Upper lobe of right lung (tissue), 1 donor: ENCODE measurements at regions not wholly inside any gene's neighbourhood (a gene's known extent, or its start where the extent isn't known, plus 50 kb on each side); places are given as distances from the start of the nearest gene placed in this dataset.
A peak's percentile ranks its signal among the peaks of the same experiment; 100 is the strongest.

Experiments
- ATAC-seq: fragments of 200-7000 bp; cut with Tn5 transposase; one replicate; pipeline ENCODE4 v1.9.1; 2020; ENCODE audit warnings: mild to moderate bottlenecking, moderate library complexity
- DNase-seq: peaks from one replicate; pipeline ENCODE4 v3.0.0-alpha.2; 2020
- H3K27ac ChIP-seq: fragments of 200-600 bp; one replicate; pipeline ENCODE4 v1.8.0; 2022
- H3K27me3 ChIP-seq: fragments of 200-600 bp; one replicate; pipeline ENCODE4 v1.8.0; 2022; ENCODE audit warnings: mild to moderate bottlenecking
- H3K36me3 ChIP-seq: fragments of 200-600 bp; one replicate; pipeline ENCODE4 v1.8.0; 2022
- H3K4me1 ChIP-seq: fragments of 200-600 bp; one replicate; pipeline ENCODE4 v1.8.0; 2022
- H3K4me3 ChIP-seq: fragments of 200-600 bp; one replicate; pipeline ENCODE4 v1.8.0; 2022; ENCODE audit warnings: mild to moderate bottlenecking
- H3K9me3 ChIP-seq: fragments of 200-600 bp; one replicate; pipeline ENCODE4 v1.8.0; 2022
- CTCF ChIP-seq: fragments of 200-600 bp; IDR thresholded peaks from one replicate; pipeline ENCODE4 v1.8.0; 2022; ENCODE audit warnings: antibody characterized with exemption
- intact Hi-C: fragments of 100-400 bp; cut with DNase I; formaldehyde crosslinking; loops from one replicate; pipeline ENCODE4 v1.11.0; 2022
- donor health status: DM: no; HTN: yes; CAD: no; lungs with severe emphysema.

GRCh38 chr6:122025104-122025503 is 374.3 kb upstream of the HSF2 start:
- H3K4me1 ChIP-seq = no peaks in the 10 kb centered on the region
- no peaks in the 10 kb centered on the region for H3K36me3 ChIP-seq
- H3K4me3 ChIP-seq = no peak overlapping the region
- ATAC-seq = no peak
- no peaks in the 10 kb centered on the region for H3K9me3 ChIP-seq
- H3K27ac ChIP-seq = no peak overlapping the region
- no peaks in the 10 kb centered on the region for H3K27me3 ChIP-seq
- DNase-seq = no peak
- intact Hi-C loops = no loop called here
- TF ChIP-seq CTCF = no peak

GRCh38 chr6:122026582-122027369 is 372.7 kb upstream of the HSF2 start:
- Histone ChIP-seq H3K27me3 (no peaks in the 10 kb centered on the region), H3K4me3 (no peak overlapping the region), H3K9me3 (no peaks in the 10 kb centered on the region), H3K36me3 (no peaks in the 10 kb centered on the region), H3K4me1 (no peaks in the 10 kb centered on the region), H3K27ac (no peak overlapping the region)
- TF ChIP-seq CTCF = no peak
- intact Hi-C loops = no loop called here
- DNase-seq = no peak
- no peak for ATAC-seq

- no peak for TF ChIP-seq CTCF
- H3K27ac ChIP-seq = no peak overlapping the region
- ATAC-seq (no peak), DNase-seq (no peak)
- H3K36me3 ChIP-seq = no peaks in the 10 kb centered on the region
- intact Hi-C loops = no loop called here
- no peaks in the 10 kb centered on the region for H3K4me1 ChIP-seq
- no peak overlapping the region for H3K4me3 ChIP-seq
- H3K27me3 ChIP-seq = no peaks in the 10 kb centered on the region
- H3K9me3 ChIP-seq = no peaks in the 10 kb centered on the region
Measured at GRCh38 chr6:122028933-122029522, 370.4 kb upstream of the HSF2 start.

GRCh38 chr6:122033564-122034181 is 365.8 kb upstream of the HSF2 start:
- H3K9me3 ChIP-seq = no peaks in the 10 kb centered on the region
- ATAC-seq (peak; percentile 98), DNase-seq (no peak)
- H3K4me1 ChIP-seq = no peaks in the 10 kb centered on the region
- H3K36me3 ChIP-seq = no peaks in the 10 kb centered on the region
- H3K27ac ChIP-seq = no peak overlapping the region
- H3K27me3 ChIP-seq = no peaks in the 10 kb centered on the region
- H3K4me3 ChIP-seq = no peak overlapping the region
- intact Hi-C loops = no loop called here
- peak; percentile 70 for TF ChIP-seq CTCF

- no peaks in the 10 kb centered on the region for H3K27me3 ChIP-seq
- intact Hi-C loops = no loop called here
Measured at GRCh38 chr6:122035173-122035572, 364.3 kb upstream of the HSF2 start.

More at GRCh38 chr6:122035173-122035572, 364.3 kb upstream of the HSF2 start:
- TF ChIP-seq CTCF = no peak
- Histone ChIP-seq H3K27ac (no peak overlapping the region), H3K4me1 (no peaks in the 10 kb centered on the region), H3K36me3 (no peaks in the 10 kb centered on the region), H3K4me3 (no peak overlapping the region), H3K9me3 (no peaks in the 10 kb centered on the region)
- DNase-seq (no peak), ATAC-seq (no peak)
